ENCODE measurements at regions not wholly inside any gene's neighbourhood (a gene's known extent, or its start where the extent isn't known, plus 50 kb on each side); places are given as distances from the start of the nearest gene placed in this dataset.

GRCh38 chr7:27389496-27389895 is 146.9 kb downstream of the EVX1 start:
- Histone ChIP-seq H2BK12ac (ENCODE audit: low read depth, low read length) (no peak overlapping the region), H3K23ac (ENCODE audit: insufficient read length) (no peak overlapping the region), H2BK120ac (replicated peaks; ENCODE audit: low read depth, low read length) (no peak overlapping the region), H2BK5ac (ENCODE audit: low read depth, low read length) (no peak overlapping the region), H3K79me1 (ENCODE audit: low read depth, low read length) (no peaks in the 10 kb centered on the region), H2AFZ (ENCODE audit: low read length) (no peak overlapping the region), H4K5ac (ENCODE audit: insufficient read length, low read depth, low read length) (no peak overlapping the region), H3K18ac (ENCODE audit: extremely low read depth, low read length) (no peak overlapping the region), H4K8ac (ENCODE audit: extremely low read depth, insufficient read depth, low read length) (no peak overlapping the region), H3K14ac (ENCODE audit: insufficient read length) (no peak overlapping the region), H4K91ac (replicated peaks; ENCODE audit: insufficient read length, low read length) (no peak overlapping the region), H2AK5ac (ENCODE audit: low read depth, low read length) (no peak overlapping the region), H3K9ac (replicated peaks in 1 of 4; ENCODE audit: extremely low read depth in 1 of 4, low read depth in 3 of 4, low read length in 3 of 4) (no peak overlapping the region), H3K56ac (replicated peaks; ENCODE audit: insufficient read length, low read depth, low read length) (no peak overlapping the region), H2BK20ac (ENCODE audit: low read length) (no peak overlapping the region), H3K4me3 (ENCODE audit: extremely low read depth in 1 of 4, insufficient read depth in 2 of 4, low read depth in 3 of 4, low read length in 4 of 4) (no peak overlapping the region), H3K23me2 (ENCODE audit: low read depth, low read length) (no peaks in the 10 kb centered on the region; the same call in 1 of the 2 replicates), H3K4me1 (replicated peaks in 1 of 4; ENCODE audit: control insufficient read depth in 3 of 4, insufficient read depth in 4 of 4, low read length in 3 of 4) (no peaks in the 10 kb centered on the region), H3K27ac (ENCODE audit: low read depth, low read length) (no peak overlapping the region), H3K4ac (replicated peaks; ENCODE audit: insufficient read length, low read depth, low read length) (no peak overlapping the region), H2BK15ac (ENCODE audit: low read length) (no peak overlapping the region), H3K27me3 (replicated peaks in 1 of 4; ENCODE audit: control insufficient read depth in 3 of 4, extremely low read depth in 1 of 4, insufficient read depth in 3 of 4, low read length in 3 of 4) (no peaks in the 10 kb centered on the region), H4K20me1 (replicated peaks in 1 of 2; ENCODE audit: control insufficient read depth in 1 of 2, insufficient read depth in 2 of 2, low read length in 2 of 2) (no peaks in the 10 kb centered on the region), H3K4me2 (ENCODE audit: insufficient read depth in 1 of 2, low read depth in 2 of 2, low read length in 2 of 2) (no peak overlapping the region), H3K9me3 (ENCODE audit: insufficient read depth in 2 of 2, low read depth in 1 of 2, low read length in 1 of 2) (no peaks in the 10 kb centered on the region), H3K79me2 (ENCODE audit: control insufficient read depth in 1 of 2, insufficient read depth in 2 of 2, low read length in 2 of 2) (no peaks in the 10 kb centered on the region), H3K36me3 (ENCODE audit: control insufficient read depth in 2 of 4, insufficient read depth in 4 of 4, low read length in 3 of 4) (no peaks in the 10 kb centered on the region)
- WGBS, 2 experiments (ENCODE audit: extremely low coverage in 1 of 2, insufficient coverage in 1 of 2, insufficient read length in 1 of 2, insufficient replicate concordance in 2 of 2, low coverage in 1 of 2, low lambda C conversion rate in 2 of 2, missing lambda C conversion rate in 1 of 2) = 74% methylated on average over 2 of the region's 3 CpGs; no CpG with 5 or more reads in 1 of the 2 experiments
- DNase-seq (ENCODE audit: low read depth in 1 of 2, low spot score in 2 of 2) = no peak
- no peak for FAIRE-seq
- CTCF ChIA-PET (ENCODE audit: partially characterized antibody) = interaction anchor here (0.8 to 2.8 kb wide), 4 partner anchors 10 to 217 kb away, joined by 3 to 10 read pairs (median 3); no protein-coding TSS in a partner anchor
- POLR2A ChIA-PET (ENCODE audit: partially characterized antibody) = no interaction called here
- no peak for TF ChIP-seq ATF3 (IDR thresholded peaks at IDR 0.05; ENCODE audit: insufficient read depth, low read depth, low read length)
- TF ChIP-seq NRF1 (IDR thresholded peaks at IDR 0.05; ENCODE audit: low read depth, low read length) = no peak
- no peak for TF ChIP-seq PHF8 (conservative IDR thresholded peaks at IDR 0.05; ENCODE audit: low read depth, low read length)
- TF ChIP-seq TAF1 (IDR thresholded peaks at IDR 0.05; ENCODE audit: low read depth, low read length) = no peak
- TF ChIP-seq POLR2AphosphoS5 (IDR thresholded peaks at IDR 0.05; ENCODE audit: low read depth, low read length) = no peak
- TF ChIP-seq TEAD4 (IDR thresholded peaks at IDR 0.05; ENCODE audit: low read depth, low read length) = no peak
- no peak for TF ChIP-seq CBX5 (IDR thresholded peaks at IDR 0.05; ENCODE audit: low read depth, low read length)
